BJ (cell line): ENCODE measurements at regions not wholly inside any gene's neighbourhood (a gene's known extent, or its start where the extent isn't known, plus 50 kb on each side); places are given as distances from the start of the nearest gene placed in this dataset.
"Not testable (repeated sequence)": the region's sequence is repeated elsewhere in the genome, so short reads cannot be mapped to it uniquely, and the experiment has no call there.

Experiments used
- CTCF ChIA-PET: fragments of 350-600 bp; formaldehyde crosslinking; extraction: SDS; loops from one replicate; lab custom pipeline; 2021; ENCODE audit warnings: antibody characterized with exemption, inconsistent platforms; lab: Yijun Ruan, JAX
- POLR2A ChIA-PET: fragments of 300-600 bp; sonication (Branson Sonifier 250); formaldehyde crosslinking; extraction: SDS; loops from one replicate; lab custom pipeline; 2021; ENCODE audit warnings: antibody characterized with exemption; lab: Charles Lee
- DNase-seq: peaks from one replicate; pipeline ENCODE4 v3.0.0-alpha.2; 2011; ENCODE audit warnings: low read depth
- H3K27me3 ChIP-seq: 2 replicates; pipeline ENCODE4 v1.6.0; 2011; ENCODE audit warnings: low read length; ENCODE audit not compliant: control insufficient read depth, insufficient read depth
- H3K36me3 ChIP-seq: 2 replicates; pipeline ENCODE4 v1.5.1; 2011; ENCODE audit warnings: low read length; ENCODE audit not compliant: control insufficient read depth, insufficient read depth
- H3K4me3 ChIP-seq: 2 replicates; pipeline ENCODE4 v1.5.1; 2011; ENCODE audit warnings: low read depth, mild to moderate bottlenecking, control low read depth, low read length
- CTCF ChIP-seq: IDR thresholded peaks from 2 replicates; pipeline ENCODE4 v1.5.1; 2011; ENCODE audit warnings: low read depth, mild to moderate bottlenecking, control low read depth, inconsistent platforms, low read length, moderate library complexity; ENCODE audit not compliant: insufficient read depth

GRCh38 chr6:18045507-18045906 is 58.1 kb upstream of the KIF13A start:
- TF ChIP-seq CTCF = no peak
- POLR2A ChIA-PET = no interaction called here
- Histone ChIP-seq H3K36me3 (no peaks in the 10 kb centered on the region), H3K4me3 (no peak overlapping the region), H3K27me3 (no peaks in the 10 kb centered on the region)
- DNase-seq = no peak
- CTCF ChIA-PET = interaction anchor here (0.6 kb wide), 1 partner anchor 78 kb away, joined by 3 read pairs; no protein-coding TSS in a partner anchor

- Histone ChIP-seq H3K36me3 (no peaks in the 10 kb centered on the region), H3K27me3 (no peaks in the 10 kb centered on the region), H3K4me3 (no peak overlapping the region)
- no peak for TF ChIP-seq CTCF
- no peak for DNase-seq
- POLR2A ChIA-PET = no interaction called here
- CTCF ChIA-PET = no interaction called here
Observed at GRCh38 chr6:18044108-18044783, 56.8 kb upstream of the KIF13A start.

- no peaks in the 10 kb centered on the region for H3K27me3 ChIP-seq
- CTCF ChIA-PET = interaction anchor here (1.6 kb wide), 1 partner anchor 13 kb away, joined by 4 read pairs; no protein-coding TSS in a partner anchor
- TF ChIP-seq CTCF = no peak
- POLR2A ChIA-PET = interaction anchor here (0.6 kb wide), 1 partner anchor 1593 kb away, joined by 6 read pairs; no protein-coding TSS in a partner anchor
- no peak overlapping the region for H3K4me3 ChIP-seq
- no peak for DNase-seq
- no peaks in the 10 kb centered on the region for H3K36me3 ChIP-seq
Observed at GRCh38 chr6:18042536-18043145, 55.2 kb upstream of the KIF13A start.

GRCh38 chr6:18039481-18039880 is 52.0 kb upstream of the KIF13A start:
- CTCF ChIA-PET = no interaction called here
- DNase-seq = no peak
- Histone ChIP-seq H3K4me3 (no peak overlapping the region), H3K36me3 (no peaks in the 10 kb centered on the region), H3K27me3 (no peaks in the 10 kb centered on the region)
- POLR2A ChIA-PET = no interaction called here
- no peak for TF ChIP-seq CTCF

GRCh38 chr6:18038235-18038634 is 50.8 kb upstream of the KIF13A start:
- POLR2A ChIA-PET, DNase-seq, CTCF ChIA-PET, H3K4me3 ChIP-seq, H3K27me3 ChIP-seq, H3K36me3 ChIP-seq: not testable (repeated sequence)
